HG02571 (cell line): ENCODE measurements at regions not wholly inside any gene's neighbourhood (a gene's known extent, or its start where the extent isn't known, plus 50 kb on each side); places are given as distances from the start of the nearest gene placed in this dataset.

Experiments used
- ATAC-seq: cut with Tn5 transposase; IDR thresholded peaks from one replicate; pipeline ENCODE4 v1.9.1; 2021; ENCODE audit warnings: mild to moderate bottlenecking, moderate library complexity; ENCODE audit not compliant: unreplicated experiment

DNA sequence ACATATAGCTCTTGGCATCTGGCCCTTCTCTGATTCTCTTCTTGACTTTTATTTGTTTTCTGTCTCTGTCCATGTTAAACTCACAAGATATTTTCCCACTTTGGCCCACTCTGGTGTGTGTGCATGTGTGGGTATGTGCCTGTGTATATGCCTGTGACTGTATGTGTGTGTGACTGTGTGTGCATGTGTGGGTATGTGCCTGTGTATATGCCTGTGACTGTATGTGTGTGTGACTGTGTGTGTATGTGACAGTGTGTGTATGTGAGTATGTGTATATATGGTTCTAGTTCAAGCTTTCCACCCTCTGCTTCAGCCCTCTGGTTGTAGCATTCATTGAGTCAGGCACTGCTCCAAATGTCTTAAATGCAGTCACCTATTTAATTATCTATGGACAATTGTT lies 88.6 kb upstream of the GGTLC1 start:
- ATAC-seq = no peak

DNA sequence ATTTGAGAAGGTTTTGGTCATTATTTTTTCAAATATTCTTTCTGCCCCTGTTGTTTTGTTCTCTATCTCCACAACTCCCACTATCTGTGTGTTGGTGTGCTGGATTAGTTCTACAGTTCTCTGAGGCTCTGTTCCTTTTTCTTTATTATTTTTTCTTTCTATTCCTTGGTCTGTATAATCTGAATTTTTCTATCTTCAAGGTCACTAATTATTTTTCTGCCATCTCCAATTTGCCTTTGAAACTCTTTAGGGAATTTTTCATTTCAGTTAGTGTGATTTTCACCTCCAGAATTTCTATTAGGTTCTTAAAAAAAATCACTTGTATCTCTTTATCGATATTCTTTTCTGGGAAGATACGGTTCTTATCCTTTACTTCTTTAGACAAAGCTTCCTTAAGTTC lies 82.1 kb upstream of the GGTLC1 start:
- ATAC-seq = no peak

DNA sequence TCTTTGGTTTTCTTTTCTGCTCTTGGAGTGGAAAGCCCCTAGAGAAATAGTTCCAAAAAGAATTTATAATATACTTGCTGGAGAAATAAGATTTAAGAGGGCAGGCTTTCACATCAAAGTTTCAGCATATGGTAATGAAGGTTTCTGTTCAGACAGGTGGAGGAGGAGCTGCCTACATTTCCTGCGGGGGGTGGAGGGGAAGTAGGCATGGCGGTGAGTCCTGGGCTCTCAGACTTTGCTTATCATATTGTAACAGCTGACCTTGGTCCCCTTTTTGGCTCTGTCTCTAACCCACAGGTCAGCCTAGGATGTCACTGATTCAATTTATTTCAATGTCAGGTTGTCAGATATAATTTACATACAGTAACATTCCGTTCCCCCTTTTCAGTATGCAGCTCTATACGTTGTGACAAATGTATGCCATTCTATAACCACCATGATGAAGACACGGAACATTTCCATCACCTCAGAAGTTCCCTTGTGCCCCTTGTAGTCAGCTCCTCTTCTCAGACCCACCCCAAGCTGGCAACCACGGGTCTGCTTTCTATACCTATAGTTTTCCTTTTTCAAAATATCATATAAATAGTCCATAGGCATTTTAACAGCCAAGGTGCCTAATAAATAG lies 77.6 kb upstream of the GGTLC1 start:
- no peak for ATAC-seq

DNA sequence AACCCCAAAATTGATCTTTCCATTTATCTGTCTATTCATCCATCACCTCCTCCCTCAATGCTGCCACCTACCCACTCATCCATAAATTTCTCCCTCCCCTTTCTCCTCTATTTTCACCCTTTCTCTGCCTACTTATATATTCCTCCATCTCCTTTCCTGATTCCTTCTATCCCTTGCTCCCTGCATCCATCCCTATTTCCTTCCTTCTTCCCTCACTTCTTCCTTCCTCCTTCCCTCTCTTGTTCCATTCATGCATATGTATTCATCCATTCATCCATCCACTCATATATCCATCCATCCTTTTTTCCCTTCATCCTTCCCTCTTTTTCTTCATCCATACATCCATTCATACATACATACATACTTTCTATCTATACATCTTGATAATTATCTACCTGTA lies 76.3 kb upstream of the GGTLC1 start:
- no peak for ATAC-seq

DNA sequence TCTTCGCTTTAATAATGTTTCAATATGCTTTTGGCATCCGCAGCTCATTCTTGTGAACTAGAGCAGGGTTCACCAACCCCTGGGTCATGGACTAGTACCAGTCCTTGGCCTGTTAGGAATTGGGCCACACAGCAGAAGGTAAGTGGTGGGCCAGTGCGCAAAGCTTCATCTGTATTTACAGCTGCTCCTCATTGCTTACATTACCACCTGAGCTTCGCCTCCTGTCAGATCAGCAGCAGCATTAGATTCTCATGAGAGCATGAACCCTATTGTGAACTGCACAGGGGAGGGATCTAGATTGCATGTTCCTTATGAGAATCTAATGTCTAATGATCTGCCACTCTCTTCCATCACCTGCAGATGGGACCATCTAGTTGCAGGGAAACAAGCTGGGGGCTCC lies 75.5 kb upstream of the GGTLC1 start:
- no peak for ATAC-seq

DNA sequence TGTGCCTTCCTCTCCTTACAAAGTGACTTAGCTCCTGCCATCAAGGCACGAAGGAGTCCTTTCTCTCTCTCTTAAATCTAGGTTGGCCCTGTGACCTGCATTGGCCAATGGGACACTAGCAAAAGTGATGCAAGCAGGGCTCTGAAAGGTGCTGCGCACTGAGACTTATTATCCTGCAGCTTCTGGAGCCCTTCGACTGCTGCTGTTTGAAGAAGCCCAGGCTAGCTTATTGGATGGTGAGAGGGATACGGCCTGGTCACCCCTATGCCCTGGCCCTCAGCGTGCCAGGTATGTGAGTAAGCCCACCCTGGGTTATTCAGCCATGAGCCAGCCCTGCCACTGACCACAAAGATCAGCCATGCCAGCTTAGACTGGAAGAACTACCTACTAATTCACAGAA lies 74.5 kb upstream of the GGTLC1 start:
- no peak for ATAC-seq

DNA sequence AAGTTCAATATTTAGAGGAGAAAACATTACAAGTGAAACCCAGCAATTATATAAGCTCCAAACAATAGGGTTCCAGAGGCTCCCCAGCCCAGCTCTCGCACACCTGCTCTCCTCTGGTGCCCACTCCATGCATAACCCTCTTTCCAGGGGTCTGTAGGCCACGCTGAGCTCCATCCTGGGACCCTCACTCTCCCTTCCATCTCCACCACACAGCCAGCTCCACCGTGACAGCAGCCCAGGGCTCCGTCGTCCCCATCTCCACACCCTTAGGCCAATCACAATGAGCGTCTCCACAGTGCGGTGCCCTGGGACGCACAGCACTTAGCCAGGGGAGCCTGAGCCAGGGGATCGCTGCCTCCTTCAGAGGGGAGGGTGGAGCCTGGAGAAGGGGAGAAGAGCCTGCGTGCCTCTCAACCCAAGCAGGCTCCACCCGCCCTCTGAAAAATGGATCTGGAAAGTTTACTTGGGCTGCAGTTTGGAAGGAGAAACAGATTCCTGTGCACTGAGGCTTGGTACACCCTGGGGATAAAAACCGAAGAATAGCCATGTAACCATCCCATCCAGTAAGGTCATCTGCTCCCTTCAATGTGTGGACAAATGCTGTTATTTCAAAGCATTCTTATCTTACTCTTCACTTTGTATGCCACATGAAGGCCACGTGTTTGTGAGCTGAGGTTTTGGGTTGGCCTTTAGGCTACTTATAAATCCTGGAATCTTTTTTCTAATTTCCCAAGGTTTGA lies 72.4 kb upstream of the GGTLC1 start:
- no peak for ATAC-seq

DNA sequence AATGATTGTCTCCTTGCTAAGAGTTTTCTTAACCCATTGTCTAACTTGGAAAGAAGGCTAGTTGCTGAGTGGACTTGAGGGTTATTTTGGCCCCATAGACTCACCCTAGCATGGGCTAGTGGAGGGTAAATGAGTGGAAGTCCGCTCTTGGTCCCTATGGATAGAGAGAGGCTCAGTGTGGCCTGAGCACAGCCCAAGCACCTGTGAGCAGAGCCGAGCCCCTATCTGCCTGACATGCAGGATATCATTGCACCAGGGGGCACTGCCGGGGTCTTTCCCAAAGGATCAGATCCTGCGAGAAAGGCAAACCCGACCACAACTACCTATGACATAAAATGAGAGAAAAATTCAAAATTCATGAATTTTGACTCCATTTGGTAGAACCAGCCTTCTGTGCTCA lies 70.6 kb upstream of the GGTLC1 start:
- no peak for ATAC-seq

DNA sequence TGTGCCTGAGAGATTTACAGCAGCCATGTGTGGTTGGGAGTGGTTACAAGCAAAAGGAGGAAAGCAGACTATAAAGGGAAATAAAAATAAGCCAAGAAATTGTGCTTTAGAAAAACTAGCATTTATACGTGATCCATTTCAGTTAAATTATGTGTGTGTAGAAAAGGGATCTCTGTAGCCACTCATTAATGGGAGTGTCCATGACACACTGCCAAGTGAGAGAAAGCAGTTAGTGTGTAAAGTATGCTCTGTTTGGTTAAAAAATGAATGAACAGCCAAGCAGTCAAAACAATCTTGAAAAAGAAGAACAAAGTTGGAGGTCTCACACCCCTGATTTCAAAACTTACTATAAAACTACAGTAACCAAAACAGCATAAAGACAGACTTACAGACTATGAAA lies 67.9 kb upstream of the GGTLC1 start:
- ATAC-seq = no peak

DNA sequence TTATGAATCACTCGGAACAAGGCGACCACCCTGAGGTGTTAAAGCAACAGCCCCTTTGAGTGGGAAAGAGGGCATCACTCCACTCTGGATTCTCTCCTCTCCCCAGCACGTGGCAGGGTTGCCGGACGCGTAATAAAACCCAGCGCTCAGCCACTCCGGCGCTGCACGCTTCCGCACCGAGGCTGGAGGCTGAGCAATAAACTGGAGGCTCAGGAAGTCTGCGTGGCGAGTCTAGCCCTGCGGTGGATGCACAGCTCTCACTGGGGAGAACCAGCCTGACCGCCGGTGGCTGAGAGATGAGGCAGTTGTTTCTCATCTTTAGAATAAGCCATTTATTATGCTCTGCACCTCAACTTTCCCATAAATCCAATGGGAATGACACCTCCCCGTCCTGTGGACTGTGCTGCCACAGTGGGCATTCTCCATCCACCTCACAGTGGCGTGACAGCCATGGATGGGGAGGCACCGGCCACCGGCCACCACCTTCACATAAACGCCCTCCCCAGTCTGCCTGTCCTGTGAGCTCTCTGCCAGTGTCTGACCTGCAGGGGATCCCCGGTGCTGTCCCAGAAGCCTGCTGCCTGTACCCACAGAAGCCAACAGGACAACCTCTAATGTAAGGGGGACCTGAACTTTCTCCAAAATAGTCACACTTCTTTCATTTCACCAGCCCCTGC lies 64.2 kb upstream of the GGTLC1 start:
- no peak for ATAC-seq

DNA sequence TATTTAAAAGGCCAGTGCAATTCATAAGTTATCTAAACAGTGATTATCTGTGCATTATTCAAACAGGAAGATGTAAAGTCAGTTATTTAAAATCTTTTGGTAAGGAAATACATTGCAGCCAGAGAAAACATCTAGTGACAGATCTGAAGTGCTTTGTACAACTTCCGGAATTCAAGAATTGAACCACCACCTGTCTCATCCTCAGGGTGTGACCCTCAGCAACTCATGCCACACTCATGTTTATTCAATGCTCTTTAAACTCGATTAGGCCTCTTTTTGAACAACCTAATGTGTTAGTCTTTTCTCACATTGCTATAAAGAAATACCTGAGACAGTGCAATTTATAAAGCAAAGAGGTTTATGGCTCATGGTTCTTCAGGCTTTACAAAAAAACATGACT lies 62.6 kb upstream of the GGTLC1 start:
- ATAC-seq = no peak

DNA sequence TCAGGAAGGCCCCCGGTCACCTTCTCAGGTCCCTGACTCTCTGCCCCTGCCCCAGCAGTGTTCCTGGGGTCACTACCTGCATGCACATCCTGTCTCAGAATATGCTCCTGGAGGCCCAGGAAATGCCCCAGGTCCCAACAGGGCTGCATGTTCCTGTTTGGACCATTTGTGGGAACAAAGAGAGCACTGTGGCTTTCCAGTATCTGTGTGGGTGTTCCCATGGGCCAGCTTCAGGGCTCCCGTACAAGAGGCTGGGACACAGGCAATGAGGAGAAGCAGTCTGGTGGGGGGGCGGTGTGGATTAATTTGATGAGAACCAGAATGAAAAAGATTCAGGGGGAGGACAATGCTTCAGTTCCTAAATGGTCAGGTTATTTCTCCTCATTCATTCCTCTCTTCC lies 61.5 kb upstream of the GGTLC1 start:
- no peak for ATAC-seq

DNA sequence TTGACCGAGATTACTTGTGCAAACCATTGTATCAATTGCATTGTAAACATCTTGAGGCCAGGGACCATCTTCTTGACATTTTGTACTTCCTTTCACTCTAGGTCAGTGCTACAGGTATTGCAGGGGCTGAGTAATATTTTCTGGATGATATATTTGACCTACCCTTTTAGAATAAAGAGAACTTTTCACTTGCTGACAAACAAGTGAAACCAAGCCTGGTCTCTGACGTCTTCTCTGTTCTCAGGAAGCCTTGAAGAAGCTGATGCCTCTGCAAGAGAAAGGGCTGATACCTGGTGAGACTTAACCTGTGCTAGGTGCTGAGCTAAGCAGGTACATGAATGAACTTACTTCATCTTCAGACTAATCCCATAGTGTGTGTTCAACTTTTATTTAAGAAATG lies 60.5 kb upstream of the GGTLC1 start:
- ATAC-seq = no peak

DNA sequence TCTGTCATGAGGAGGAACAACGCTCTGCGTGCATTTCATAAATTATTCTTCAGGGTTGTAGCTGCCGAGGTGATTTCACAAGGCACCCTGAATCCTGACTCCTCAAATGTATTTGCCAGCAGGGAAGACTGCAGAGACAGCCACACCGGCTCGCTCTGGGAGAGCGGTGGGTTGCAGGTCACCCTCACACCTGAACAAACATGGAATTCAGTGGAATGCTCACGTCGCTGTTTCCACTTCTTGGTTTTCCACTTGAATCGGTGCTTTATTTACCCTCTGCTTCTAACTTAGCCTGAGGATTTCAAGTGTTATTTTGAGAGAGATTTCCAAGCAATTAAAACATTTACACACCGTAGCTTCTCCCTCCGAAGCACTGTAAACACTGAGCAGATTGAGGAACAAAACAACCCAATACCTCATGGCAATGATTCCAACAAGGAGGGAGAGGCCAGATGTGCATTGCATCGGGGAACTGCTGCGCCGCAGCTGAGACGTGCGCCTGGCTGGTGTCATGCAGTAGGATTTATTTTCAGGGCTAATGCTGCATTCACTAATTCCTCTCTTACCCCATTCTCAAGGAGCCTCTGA lies 59.5 kb upstream of the GGTLC1 start:
- ATAC-seq = no peak

DNA sequence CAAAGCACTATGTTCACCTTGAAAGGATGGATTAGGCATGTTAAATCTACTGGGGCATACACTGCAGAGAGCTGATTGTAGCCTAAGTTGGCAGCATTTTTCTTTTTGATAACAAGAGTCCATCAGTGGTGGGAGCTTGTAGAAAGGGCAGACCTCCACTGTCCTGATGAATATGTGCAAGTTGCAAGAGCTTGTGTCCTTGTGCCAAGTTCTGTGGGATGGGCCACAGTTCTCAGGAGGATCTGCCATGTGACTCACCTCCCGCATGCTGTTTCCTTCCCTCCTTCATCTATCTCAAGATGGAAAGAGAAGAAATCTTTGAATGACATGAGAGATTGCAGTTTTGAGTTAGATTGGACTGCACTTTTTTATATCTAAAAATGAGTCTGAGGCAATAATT lies 58.3 kb upstream of the GGTLC1 start:
- no peak for ATAC-seq

DNA sequence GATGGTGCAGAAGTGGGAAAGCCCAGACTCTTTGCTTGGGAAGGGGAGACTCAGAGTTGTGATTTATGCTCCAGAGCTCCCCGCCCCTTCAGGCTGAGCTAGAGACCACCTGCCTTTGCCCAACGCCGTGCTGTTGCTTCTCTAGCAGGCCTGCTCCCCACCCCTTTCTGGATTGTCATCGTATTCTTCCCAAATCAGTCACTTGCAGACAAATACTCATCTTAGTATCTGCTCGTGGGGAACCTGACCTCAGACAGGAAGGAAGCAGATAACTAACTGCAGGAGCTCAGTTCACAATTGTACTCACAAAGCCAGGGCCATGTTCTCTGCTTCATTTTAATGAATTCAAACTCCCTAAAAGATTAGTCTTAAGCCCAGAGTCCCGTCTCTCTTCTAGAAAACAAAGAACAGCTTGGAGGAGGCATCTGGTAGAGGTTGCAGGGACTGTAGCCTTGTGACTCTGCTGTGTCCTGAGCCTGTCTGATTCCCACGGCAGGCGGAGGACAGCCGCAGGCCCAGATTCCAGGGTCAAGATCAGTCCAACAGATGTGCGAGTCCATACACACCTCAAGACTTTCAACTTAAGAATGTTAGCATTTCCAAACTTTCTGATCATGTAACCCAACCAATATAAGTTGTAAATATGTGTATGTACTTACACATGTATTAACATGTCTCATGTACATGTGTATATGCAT lies 57.2 kb upstream of the GGTLC1 start:
- no peak for ATAC-seq

DNA sequence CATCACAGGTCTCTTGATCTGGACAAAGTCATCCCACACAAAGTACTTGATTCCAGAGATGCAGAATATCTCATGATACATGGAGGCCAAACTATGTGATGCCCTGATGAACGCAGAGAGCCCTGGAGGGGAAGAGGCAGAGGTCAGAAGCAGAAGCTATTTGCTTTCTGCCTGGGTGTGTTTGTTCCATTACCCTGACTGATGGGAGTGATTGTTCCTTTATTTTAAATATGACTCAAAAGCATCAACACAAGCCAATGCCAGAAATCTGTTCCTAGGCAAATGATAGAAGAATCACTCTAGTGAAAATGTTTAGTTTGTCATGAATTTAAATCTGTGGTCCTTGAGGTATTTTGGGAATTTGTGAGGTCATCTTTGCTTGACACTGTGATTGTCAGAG lies 54.7 kb upstream of the GGTLC1 start:
- no peak for ATAC-seq

DNA sequence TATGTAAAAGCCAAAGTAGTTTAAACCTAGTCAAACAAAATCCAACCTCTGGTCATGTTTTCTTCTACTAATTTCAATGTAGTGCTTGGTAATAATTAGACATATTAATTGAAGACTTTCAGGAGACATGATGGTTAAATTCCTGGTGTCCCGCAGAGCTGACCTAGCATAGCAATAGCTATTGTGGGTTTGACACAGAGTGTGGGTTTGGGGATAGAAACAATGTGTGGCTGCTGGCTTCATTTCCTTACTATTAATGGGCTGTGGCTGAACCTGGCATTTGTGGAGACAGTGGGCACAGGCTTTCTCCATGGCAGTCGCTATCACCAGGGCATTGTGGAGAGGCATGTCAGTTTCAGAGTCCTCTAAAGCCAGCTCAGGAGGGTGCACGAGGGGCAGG lies 54.1 kb upstream of the GGTLC1 start:
- no peak for ATAC-seq

DNA sequence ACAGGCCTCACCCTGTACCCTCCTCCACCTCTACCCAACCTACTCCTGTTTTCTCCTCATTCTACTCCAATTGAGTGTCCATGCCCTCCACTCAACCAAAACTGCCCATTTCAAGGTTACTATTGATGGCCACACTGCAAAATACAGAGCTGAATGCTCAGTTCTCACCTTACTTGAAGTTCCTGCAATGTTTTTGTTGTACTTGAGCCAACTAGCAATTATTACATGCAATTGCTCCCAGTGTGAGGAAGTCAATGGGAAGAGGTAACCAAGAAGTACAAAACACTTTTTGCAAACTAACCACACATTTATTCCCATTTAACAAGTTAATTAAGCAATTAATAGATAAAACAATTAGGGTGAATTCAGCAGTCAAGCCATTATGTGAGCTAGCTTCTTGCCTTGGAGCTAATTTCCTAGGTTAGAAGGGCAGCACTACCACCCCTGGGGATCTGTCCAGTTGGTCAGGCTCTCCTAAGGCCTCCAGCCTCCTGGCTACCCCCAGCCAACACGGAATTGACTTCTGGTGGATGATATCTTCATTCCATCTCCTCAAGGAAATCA lies 52.4 kb upstream of the GGTLC1 start:
- ATAC-seq = no peak

DNA sequence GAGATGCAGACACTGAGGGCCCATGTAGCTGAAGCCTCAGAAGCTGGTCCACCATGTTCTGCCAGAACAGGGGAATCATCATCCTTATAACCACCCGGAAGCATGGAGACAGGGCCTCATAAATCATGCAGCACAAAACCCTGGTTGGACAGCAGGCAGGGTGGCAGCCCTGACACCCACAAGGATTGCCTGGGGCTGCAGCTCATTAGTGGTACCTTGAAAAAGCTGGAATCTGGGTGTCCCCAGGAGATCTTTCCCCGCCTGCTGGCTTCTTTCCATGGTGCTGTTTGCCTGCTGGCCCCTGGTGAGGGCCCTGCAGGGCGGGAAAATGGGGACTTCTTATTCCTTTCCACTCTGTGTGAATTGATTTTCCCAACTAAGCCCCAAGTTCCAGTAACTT lies 50.6 kb upstream of the GGTLC1 start:
- no peak for ATAC-seq
